Epithelial cell of esophagus (primary cell): ENCODE measurements at regions not wholly inside any gene's neighbourhood (a gene's known extent, or its start where the extent isn't known, plus 50 kb on each side); places are given as distances from the start of the nearest gene placed in this dataset.

ENCODE experiments used
- DNase-seq: peaks from one replicate; pipeline ENCODE4 v3.0.0; 2010; ENCODE audit warnings: low read depth
- H3K4me3 ChIP-seq: 2 replicates; pipeline ENCODE4 v1.5.1; 2011; ENCODE audit warnings: mild to moderate bottlenecking, low read length, control low read depth
- TF ChIP-seq, protein P1 (sequence below): IDR thresholded peaks from 2 replicates; pipeline ENCODE4 v1.5.1; 2011; ENCODE audit warnings: low read depth, mild to moderate bottlenecking, low read length, control low read depth, inconsistent platforms; ENCODE audit not compliant: insufficient read depth; ENCODE audit errors: missing control alignments

DNA sequence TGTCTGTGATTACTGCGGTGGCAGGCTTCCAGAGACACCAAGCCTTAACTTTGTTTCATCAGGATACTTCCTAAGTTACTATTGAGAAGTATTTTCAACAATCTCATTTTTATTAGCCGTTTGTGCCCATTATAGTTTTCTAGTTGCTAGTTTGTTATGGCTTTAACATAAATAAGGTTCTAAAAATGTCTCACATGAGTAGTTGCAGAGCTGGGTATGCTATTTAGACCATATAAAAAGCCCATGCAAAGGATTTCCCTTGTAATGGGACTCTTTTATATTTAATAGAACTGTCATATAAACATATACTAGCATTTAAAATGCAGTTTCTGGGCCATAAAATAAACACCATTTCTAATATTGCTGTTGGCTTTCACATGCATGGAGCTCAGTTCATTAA is 205.3 kb upstream of the TCF21 start:
- DNase-seq, result no peak
- TF ChIP-seq, protein P1, sequence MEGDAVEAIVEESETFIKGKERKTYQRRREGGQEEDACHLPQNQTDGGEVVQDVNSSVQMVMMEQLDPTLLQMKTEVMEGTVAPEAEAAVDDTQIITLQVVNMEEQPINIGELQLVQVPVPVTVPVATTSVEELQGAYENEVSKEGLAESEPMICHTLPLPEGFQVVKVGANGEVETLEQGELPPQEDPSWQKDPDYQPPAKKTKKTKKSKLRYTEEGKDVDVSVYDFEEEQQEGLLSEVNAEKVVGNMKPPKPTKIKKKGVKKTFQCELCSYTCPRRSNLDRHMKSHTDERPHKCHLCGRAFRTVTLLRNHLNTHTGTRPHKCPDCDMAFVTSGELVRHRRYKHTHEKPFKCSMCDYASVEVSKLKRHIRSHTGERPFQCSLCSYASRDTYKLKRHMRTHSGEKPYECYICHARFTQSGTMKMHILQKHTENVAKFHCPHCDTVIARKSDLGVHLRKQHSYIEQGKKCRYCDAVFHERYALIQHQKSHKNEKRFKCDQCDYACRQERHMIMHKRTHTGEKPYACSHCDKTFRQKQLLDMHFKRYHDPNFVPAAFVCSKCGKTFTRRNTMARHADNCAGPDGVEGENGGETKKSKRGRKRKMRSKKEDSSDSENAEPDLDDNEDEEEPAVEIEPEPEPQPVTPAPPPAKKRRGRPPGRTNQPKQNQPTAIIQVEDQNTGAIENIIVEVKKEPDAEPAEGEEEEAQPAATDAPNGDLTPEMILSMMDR, result no peak
- H3K4me3 ChIP-seq, result no peak overlapping the region

DNA sequence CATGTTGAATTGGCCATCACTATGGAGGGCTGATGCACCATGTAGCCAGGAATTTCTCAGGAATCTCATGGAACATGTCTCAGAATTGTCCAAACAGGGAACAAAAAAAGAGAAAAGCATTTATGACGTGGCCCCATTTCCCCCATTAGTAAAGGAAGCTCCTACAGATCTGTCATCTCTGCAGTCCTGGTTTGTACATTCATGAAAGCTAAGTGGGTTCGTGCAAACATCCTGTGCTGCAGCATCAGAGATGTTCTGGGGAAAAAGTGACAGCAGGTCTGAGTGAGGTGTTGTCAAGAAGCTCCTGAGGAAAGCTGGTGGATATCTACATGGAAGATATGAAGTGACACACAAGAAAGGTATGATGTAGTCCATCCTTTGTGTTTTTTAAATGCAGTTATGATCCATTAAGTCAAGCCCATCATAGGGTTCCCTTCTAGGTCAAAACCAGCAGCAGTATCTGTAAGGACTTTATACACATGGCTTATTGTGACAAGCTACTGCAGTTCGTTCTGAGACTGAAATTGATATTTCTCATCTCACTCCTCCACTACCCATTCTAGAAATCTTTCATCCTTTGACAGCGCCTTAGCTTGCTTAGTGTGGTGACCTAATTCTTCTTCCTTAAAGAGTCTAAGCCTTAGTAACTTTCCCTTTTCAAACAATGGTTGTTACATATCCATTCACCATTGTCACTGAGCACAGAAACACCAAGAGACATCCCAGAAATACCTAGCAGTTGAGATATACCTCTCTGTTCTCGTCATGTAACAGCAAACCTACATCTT is 200.0 kb upstream of the TCF21 start:
- TF ChIP-seq, protein P1, result no peak
- DNase-seq, result no peak
- H3K4me3 ChIP-seq, result no peak overlapping the region

DNA sequence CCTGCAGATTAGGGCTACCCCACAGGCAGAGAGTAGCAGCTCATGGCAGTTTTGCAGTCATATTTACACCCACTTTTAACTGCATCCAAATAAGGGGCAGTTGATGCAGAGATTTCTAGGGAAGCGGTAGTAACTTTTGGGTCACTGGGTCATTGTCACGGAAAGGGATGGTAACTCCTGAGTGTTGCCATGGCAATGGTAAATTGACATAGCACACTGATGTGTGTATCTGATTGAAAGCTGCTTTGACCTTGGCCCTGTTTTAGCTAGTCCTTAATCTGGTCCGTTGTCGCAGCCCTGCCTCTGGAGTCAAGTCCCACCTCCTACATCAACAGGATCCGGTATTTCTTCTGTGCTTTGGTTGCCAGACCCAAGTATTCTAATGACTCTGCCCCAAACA is 199.1 kb upstream of the TCF21 start:
- H3K4me3 ChIP-seq, result no peak overlapping the region
- TF ChIP-seq, protein P1, result no peak
- DNase-seq, result no peak

DNA sequence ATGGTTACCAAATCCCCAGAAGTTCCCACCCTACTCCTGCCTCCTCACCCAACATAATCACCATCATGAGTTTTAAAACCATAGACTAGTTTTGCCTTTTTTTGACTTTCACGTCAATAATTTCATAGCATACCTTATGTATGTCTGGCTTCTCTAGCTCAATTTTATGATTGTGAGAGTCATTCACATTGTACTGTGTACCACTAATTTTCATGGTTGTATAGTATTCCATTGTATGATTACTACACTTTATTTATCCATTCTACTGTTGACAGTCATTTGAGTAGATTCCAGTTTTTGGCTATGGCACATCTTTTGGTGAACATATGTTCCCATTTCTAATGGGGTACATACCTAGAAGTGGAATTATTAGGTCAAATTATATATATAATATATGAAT is 195.3 kb upstream of the TCF21 start:
- no peak overlapping the region for H3K4me3 ChIP-seq
- no peak for DNase-seq
- TF ChIP-seq, protein P1, result no peak

DNA sequence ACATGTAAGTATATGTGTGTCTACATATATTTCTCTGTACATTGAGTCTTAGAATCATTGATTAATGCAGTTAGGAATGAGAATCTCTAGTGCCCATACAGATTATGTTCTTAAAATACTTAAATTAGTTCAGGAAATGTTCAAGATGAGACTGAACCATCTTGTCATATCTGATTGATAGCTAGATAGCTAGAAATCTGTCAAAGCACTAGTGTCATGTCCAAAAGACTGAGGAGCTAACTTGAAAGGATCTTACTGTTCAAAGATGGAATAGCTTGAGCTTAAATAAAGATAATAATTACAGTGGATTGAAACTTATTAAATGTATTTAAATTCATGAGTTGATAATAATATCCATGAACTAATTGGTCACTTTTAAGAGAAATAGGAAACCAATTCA is 191.7 kb upstream of the TCF21 start:
- H3K4me3 ChIP-seq, result no peak overlapping the region
- TF ChIP-seq, protein P1, result no peak
- no peak for DNase-seq

DNA sequence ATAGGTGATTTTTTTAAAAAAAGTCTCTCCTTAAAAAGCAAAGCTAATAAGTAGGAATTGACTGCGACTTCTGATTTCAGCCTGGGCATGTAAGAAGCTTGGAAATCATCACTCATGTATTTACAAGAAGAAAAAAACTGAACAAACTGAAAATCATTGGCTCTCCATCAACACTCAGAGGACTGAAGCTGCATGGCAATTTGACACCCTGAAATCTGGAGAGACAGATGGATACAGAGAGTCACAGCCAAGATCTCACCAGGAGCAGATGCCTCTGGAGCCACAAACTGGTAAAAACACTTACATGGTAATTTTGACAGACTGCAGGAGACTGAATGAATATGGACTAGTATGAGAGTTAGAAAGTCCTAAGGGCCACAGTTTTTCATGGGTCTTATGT is 191.2 kb upstream of the TCF21 start:
- no peak for DNase-seq
- TF ChIP-seq, protein P1, result no peak
- no peak overlapping the region for H3K4me3 ChIP-seq

DNA sequence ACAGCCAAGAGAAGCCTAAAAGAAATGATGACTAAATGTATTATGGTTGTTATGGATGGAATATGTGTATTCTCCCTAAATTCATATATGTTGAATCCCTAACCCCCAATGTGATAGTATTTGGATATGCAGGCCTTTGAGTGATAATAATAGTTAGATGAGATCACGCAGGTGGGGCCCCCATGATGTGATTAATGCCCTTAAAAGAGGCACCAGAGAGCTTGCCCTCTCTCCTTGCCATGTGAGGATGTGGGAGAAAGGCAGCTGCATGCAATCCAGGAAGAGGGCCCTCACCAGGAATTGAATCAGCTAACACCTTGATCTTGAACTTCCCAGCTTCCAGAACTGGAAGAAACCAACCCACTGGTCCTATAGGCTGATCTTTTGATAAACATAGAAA is 190.6 kb upstream of the TCF21 start:
- DNase-seq, result no peak
- TF ChIP-seq, protein P1, result no peak
- no peak overlapping the region for H3K4me3 ChIP-seq
